Mucosa of rectum (tissue), 2 donors: ENCODE measurements at regions not wholly inside any gene's neighbourhood (a gene's known extent, or its start where the extent isn't known, plus 50 kb on each side); places are given as distances from the start of the nearest gene placed in this dataset.

Experiments used
- H3K27ac ChIP-seq, 2 donors: one replicate each; pipeline ENCODE4 v1.7.0; 2013; ENCODE audit warnings: inconsistent platforms in 2 of 2, low read depth in 2 of 2, low read length in 2 of 2
- H3K27me3 ChIP-seq, 2 donors: one replicate each; pipeline ENCODE4 v1.7.0; 2013; ENCODE audit warnings: low read length in 2 of 2; ENCODE audit not compliant: control insufficient read depth in 2 of 2, insufficient read depth in 2 of 2
- H3K36me3 ChIP-seq, 2 donors: one replicate each; pipeline ENCODE4 v1.7.0; 2013; ENCODE audit warnings: low read length in 2 of 2; ENCODE audit not compliant: control insufficient read depth in 2 of 2, insufficient read depth in 2 of 2
- H3K4me1 ChIP-seq, 2 donors: one replicate each; pipeline ENCODE4 v1.7.0; 2013; ENCODE audit warnings: low read length in 2 of 2, mild to moderate bottlenecking in 1 of 2; ENCODE audit not compliant: control insufficient read depth in 2 of 2, insufficient read depth in 2 of 2
- H3K4me3 ChIP-seq, 2 donors: one replicate each; pipeline ENCODE4 v1.7.0; 2013; ENCODE audit warnings: low read length in 2 of 2
- H3K9ac ChIP-seq, 2 donors: one replicate each; pipeline ENCODE4 v1.7.0; 2013; ENCODE audit warnings: low read length in 2 of 2, low read depth in 1 of 2, mild to moderate bottlenecking in 1 of 2
- H3K9me3 ChIP-seq, 2 donors: one replicate each; pipeline ENCODE4 v1.7.0; 2013; ENCODE audit warnings: low read length in 2 of 2; ENCODE audit not compliant: control insufficient read depth in 2 of 2
- donor health status: healthy.
- donor health status: Normal muscosa, but diverticular disease.

GRCh38 chr21:28537371-28538079 lies 455.2 kb downstream of the LTN1 start:
- no peak overlapping the region for H3K9ac ChIP-seq
- H3K9me3 ChIP-seq: no peaks in the 10 kb centered on the region
- no peaks in the 10 kb centered on the region for H3K4me1 ChIP-seq
- H3K27ac ChIP-seq: no peak overlapping the region
- H3K4me3 ChIP-seq: no peak overlapping the region
- H3K27me3 ChIP-seq: no peaks in the 10 kb centered on the region
- no peaks in the 10 kb centered on the region for H3K36me3 ChIP-seq

- no peak overlapping the region for H3K9ac ChIP-seq
- no peaks in the 10 kb centered on the region for H3K9me3 ChIP-seq
- H3K27ac ChIP-seq: no peak overlapping the region
- no peaks in the 10 kb centered on the region for H3K4me1 ChIP-seq
- H3K36me3 ChIP-seq: no peaks in the 10 kb centered on the region
- no peak overlapping the region for H3K4me3 ChIP-seq
- H3K27me3 ChIP-seq: no peaks in the 10 kb centered on the region
Measured at GRCh38 chr21:28532446-28532845, 460.2 kb downstream of the LTN1 start.

GRCh38 chr21:28523367-28523766 lies 469.3 kb downstream of the LTN1 start:
- Histone ChIP-seq H3K4me1 (no peaks in the 10 kb centered on the region), H3K4me3 (no peak overlapping the region), H3K9me3 (no peaks in the 10 kb centered on the region), H3K9ac (no peak overlapping the region), H3K27ac (no peak overlapping the region), H3K27me3 (no peaks in the 10 kb centered on the region), H3K36me3 (no peaks in the 10 kb centered on the region)

- Histone ChIP-seq H3K4me1 (no peaks in the 10 kb centered on the region), H3K4me3 (no peak overlapping the region), H3K36me3 (no peaks in the 10 kb centered on the region), H3K27ac (no peak overlapping the region), H3K9ac (no peak overlapping the region), H3K27me3 (no peaks in the 10 kb centered on the region), H3K9me3 (no peaks in the 10 kb centered on the region)
Measured at GRCh38 chr21:28522014-28522799, 470.5 kb downstream of the LTN1 start.

GRCh38 chr21:28518630-28519029 lies 474.0 kb downstream of the LTN1 start:
- Histone ChIP-seq H3K27me3 (no peaks in the 10 kb centered on the region), H3K27ac (no peak overlapping the region), H3K9ac (no peak overlapping the region), H3K4me3 (no peak overlapping the region), H3K4me1 (no peaks in the 10 kb centered on the region), H3K9me3 (no peaks in the 10 kb centered on the region), H3K36me3 (no peaks in the 10 kb centered on the region)

- no peak overlapping the region for H3K27ac ChIP-seq
- no peak overlapping the region for H3K4me3 ChIP-seq
Measured at GRCh38 chr21:28516991-28517592, 475.6 kb downstream of the LTN1 start.

GRCh38 chr21:28516021-28516420 lies 476.7 kb downstream of the LTN1 start:
- Histone ChIP-seq H3K9me3 (no peaks in the 10 kb centered on the region), H3K36me3 (no peaks in the 10 kb centered on the region), H3K27me3 (no peaks in the 10 kb centered on the region)

More at GRCh38 chr21:28516991-28517592, 475.6 kb downstream of the LTN1 start:
- no peaks in the 10 kb centered on the region for H3K27me3 ChIP-seq
- H3K4me1 ChIP-seq: no peaks in the 10 kb centered on the region
- H3K9me3 ChIP-seq: no peaks in the 10 kb centered on the region
- no peak overlapping the region for H3K9ac ChIP-seq
- no peaks in the 10 kb centered on the region for H3K36me3 ChIP-seq

GRCh38 chr21:28513428-28513827 lies 479.2 kb downstream of the LTN1 start:
- no peak overlapping the region for H3K9ac ChIP-seq
- H3K27ac ChIP-seq: no peak overlapping the region
- H3K36me3 ChIP-seq: no peaks in the 10 kb centered on the region
- H3K27me3 ChIP-seq: no peaks in the 10 kb centered on the region
- no peaks in the 10 kb centered on the region for H3K4me1 ChIP-seq
- no peaks in the 10 kb centered on the region for H3K9me3 ChIP-seq
- H3K4me3 ChIP-seq: no peak overlapping the region

More at GRCh38 chr21:28516021-28516420, 476.7 kb downstream of the LTN1 start:
- no peak overlapping the region for H3K4me3 ChIP-seq
- H3K9ac ChIP-seq: no peak overlapping the region
- no peak overlapping the region for H3K27ac ChIP-seq
- no peaks in the 10 kb centered on the region for H3K4me1 ChIP-seq

- H3K9ac ChIP-seq: no peak overlapping the region
- no peak overlapping the region for H3K27ac ChIP-seq
- H3K9me3 ChIP-seq: peaks cover 0 to 2% of the 10 kb centered on the region in 2 donors
- H3K27me3 ChIP-seq: no peaks in the 10 kb centered on the region
- H3K4me1 ChIP-seq: no peaks in the 10 kb centered on the region
- no peaks in the 10 kb centered on the region for H3K36me3 ChIP-seq
- no peak overlapping the region for H3K4me3 ChIP-seq
Measured at GRCh38 chr21:28509031-28509430, 483.6 kb downstream of the LTN1 start.

GRCh38 chr21:28508126-28508525 lies 484.6 kb downstream of the LTN1 start:
- Histone ChIP-seq H3K27ac (no peak overlapping the region), H3K36me3 (no peaks in the 10 kb centered on the region), H3K9me3 (peaks cover 0 to 2% of the 10 kb centered on the region in 2 donors), H3K27me3 (no peaks in the 10 kb centered on the region), H3K4me3 (no peak overlapping the region), H3K4me1 (no peaks in the 10 kb centered on the region), H3K9ac (no peak overlapping the region)
